K562 (cell line): ENCODE measurements at regions not wholly inside any gene's neighbourhood (a gene's known extent, or its start where the extent isn't known, plus 50 kb on each side); places are given as distances from the start of the nearest gene placed in this dataset.

Source experiments
- ATAC-seq: fragments of 200-7000 bp; cut with Tn5 transposase; 3 replicates; pipeline ENCODE4 v1.9.1; 2020; ENCODE audit warnings: moderate library complexity
- BruUV-seq: library from RNA; stranded (reverse); fragments of 400-500 nt; replicated peaks from 2 replicates; lab custom pipeline; 2021; lab: Mats Ljungman, UMichigan
- CTCF ChIA-PET: fragments of 300-600 bp; formaldehyde crosslinking; extraction: SDS; loops from one replicate; lab custom pipeline; 2021; ENCODE audit warnings: low intra/inter-chr PET ratio; lab: Yijun Ruan, JAX
- POLR2A ChIA-PET: fragments of 300-600, 350-650 bp; sonication (Branson Sonifier 250); formaldehyde crosslinking; extraction: SDS; loops from one replicate; lab custom pipeline; 2021; ENCODE audit warnings: antibody characterized with exemption, inconsistent platforms; lab: Yijun Ruan, JAX
- DNase-seq, 4 experiments: peaks; one replicate each; pipeline versions ENCODE4 v3.0.0 to v3.0.0-alpha.2; 2011 to 2018; ENCODE audit warnings: low spot score in 3 of 4, mixed read lengths in 3 of 4; ENCODE audit errors: extremely low read depth in 1 of 4
- FAIRE-seq: peaks from 2 replicates; lab custom pipeline; 2011; peaks lifted over from hg19 to GRCh38; lab: Jason Lieb, UNC
- H2AFZ ChIP-seq: 2 replicates; pipeline ENCODE4 v1.6.0; 2011; ENCODE audit warnings: low read depth, low read length, control low read depth, inconsistent platforms
- H3K27ac ChIP-seq: fragments of 200-600 bp; 3 replicates; pipeline ENCODE4 v1.8.0; 2011; ENCODE audit warnings: low read depth, mild to moderate bottlenecking, control low read depth, inconsistent platforms, low read length, moderate library complexity, mixed read lengths; ENCODE audit errors: extremely low read depth
- H3K27me3 ChIP-seq, 2 experiments: fragments of 300-600 bp in 1 of 2; 2 replicates in 1 of 2; 3 replicates in 1 of 2; pipeline versions ENCODE4 v1.6.0 to v1.8.0; 2011; ENCODE audit warnings: inconsistent platforms in 2 of 2, low read length in 2 of 2, mild to moderate bottlenecking in 1 of 2, mixed read lengths in 1 of 2, moderate library complexity in 1 of 2; ENCODE audit not compliant: control insufficient read depth in 2 of 2, insufficient read depth in 2 of 2
- H3K36me3 ChIP-seq: fragments of 300-600 bp; 3 replicates; pipeline ENCODE4 v1.8.0; 2011; ENCODE audit warnings: mild to moderate bottlenecking, low read length, inconsistent platforms; ENCODE audit not compliant: control insufficient read depth, insufficient read depth
- H3K4me1 ChIP-seq, 2 experiments: fragments of 200-600 bp in 1 of 2; replicated peaks in 1 of 2; 2 replicates in 1 of 2; 3 replicates in 1 of 2; pipeline versions ENCODE4 v1.5.1 to v1.8.0; 2011; ENCODE audit warnings: inconsistent platforms in 2 of 2, low read length in 2 of 2, mild to moderate bottlenecking in 1 of 2, mixed read lengths in 1 of 2, moderate library complexity in 1 of 2; ENCODE audit not compliant: control insufficient read depth in 2 of 2, insufficient read depth in 2 of 2
- H3K4me2 ChIP-seq: 2 replicates; pipeline ENCODE4 v1.6.1; 2011; ENCODE audit warnings: low read length, control low read depth, inconsistent platforms, mixed read lengths; ENCODE audit not compliant: insufficient read depth
- H3K4me3 ChIP-seq: fragments of 200-600 bp; sonication (generic), shearing (Covaris generic); 2 replicates; pipeline ENCODE4 v1.5.1; 2016; ENCODE audit warnings: control low read depth, inconsistent platforms
- H3K79me2 ChIP-seq: fragments of 200-600 bp; 3 replicates; pipeline ENCODE4 v1.8.0; 2011; ENCODE audit warnings: low read length, inconsistent platforms; ENCODE audit not compliant: control insufficient read depth, insufficient read depth
- H3K9ac ChIP-seq, 2 experiments: 2 replicates each; pipeline versions ENCODE4 v1.6.0 to v1.6.1; 2011; ENCODE audit warnings: low read depth in 2 of 2, low read length in 2 of 2, control low read depth in 1 of 2, inconsistent platforms in 1 of 2, mild to moderate bottlenecking in 1 of 2, mixed read lengths in 1 of 2; ENCODE audit not compliant: insufficient read depth in 1 of 2
- H3K9me1 ChIP-seq: one replicate; pipeline ENCODE4 v1.6.0; 2011; ENCODE audit warnings: inconsistent platforms, mild to moderate bottlenecking, low read length, moderate library complexity; ENCODE audit not compliant: control insufficient read depth, insufficient read depth
- H3K9me3 ChIP-seq: replicated peaks from 2 replicates; pipeline ENCODE4 v1.5.1; 2011; ENCODE audit warnings: low read depth, low read length, inconsistent platforms; ENCODE audit not compliant: control insufficient read depth, insufficient read depth
- H4K20me1 ChIP-seq: replicated peaks from 2 replicates; pipeline ENCODE4 v1.6.1; 2011; ENCODE audit warnings: low read length, inconsistent platforms, mixed read lengths; ENCODE audit not compliant: control insufficient read depth, insufficient read depth
- CTCFL ChIP-seq: IDR thresholded peaks from 2 replicates; pipeline ENCODE4 v1.6.1; 2011; ENCODE audit warnings: borderline replicate concordance, low read depth, mild to moderate bottlenecking, moderate library complexity, low read length; ENCODE audit not compliant: insufficient read depth, poor library complexity, severe bottlenecking
- ERF ChIP-seq: fragments of 450-650 bp; formaldehyde crosslinking; IDR thresholded peaks from 2 replicates; pipeline ENCODE4 v1.4.0; 2020; ENCODE audit warnings: mild to moderate bottlenecking, mixed read lengths
- GATAD2B ChIP-seq: fragments of 450-650 bp; IDR thresholded peaks from 2 replicates; pipeline ENCODE4 v1.6.1; 2017; ENCODE audit warnings: mild to moderate bottlenecking, borderline replicate concordance
- HLTF ChIP-seq: fragments of 450-650 bp; IDR thresholded peaks from 2 replicates; pipeline ENCODE4 v1.6.1; 2016
- IRF1 ChIP-seq: sonication (generic); formaldehyde crosslinking; IDR thresholded peaks from 2 replicates; pipeline ENCODE4 v1.8.0; 2022; ENCODE audit warnings: missing genetic modification reagents, mild to moderate bottlenecking, borderline replicate concordance
- NFIC ChIP-seq: fragments of 450-650 bp; IDR thresholded peaks from 2 replicates; pipeline ENCODE4 v1.6.1; 2017; ENCODE audit warnings: mild to moderate bottlenecking, inconsistent platforms
- NFRKB ChIP-seq: fragments of 450-650 bp; IDR thresholded peaks from 2 replicates; pipeline ENCODE4 v1.6.1; 2016; ENCODE audit warnings: low read depth
- THAP12 ChIP-seq: fragments of 250-450 bp; sonication (Bioruptor Pico); IDR thresholded peaks from 2 replicates; pipeline ENCODE4 v1.9.0; 2021; ENCODE audit warnings: mild to moderate bottlenecking, inconsistent platforms
- ZBTB7A ChIP-seq: IDR thresholded peaks from 2 replicates; pipeline ENCODE4 v1.6.1; 2011; ENCODE audit warnings: low read depth, mild to moderate bottlenecking, low read length, moderate library complexity, borderline replicate concordance; ENCODE audit not compliant: control insufficient read depth
- ZNF146 ChIP-seq: IDR thresholded peaks from one replicate; pipeline ENCODE4 v1.6.1; 2018; ENCODE audit warnings: missing compliant biosample characterization; ENCODE audit not compliant: unreplicated experiment
- ZNF75A ChIP-seq: fragments of 450-650 bp; formaldehyde crosslinking; IDR thresholded peaks from 2 replicates; pipeline ENCODE4 v1.4.0; 2020; ENCODE audit warnings: mild to moderate bottlenecking
- WGBS: fragments of 100-300 bp; shearing (Covaris generic); methylation state at CpG from one replicate; pipeline ENCODE4 v1.1.6; 2016; ENCODE audit warnings: low coverage, mixed read lengths; ENCODE audit not compliant: insufficient coverage; ENCODE audit errors: missing lambda C conversion rate; 5-methylcytosine and 5-hydroxymethylcytosine counted together
- in situ Hi-C: fragments of 300-500 bp; cut with MboI; formaldehyde crosslinking; loops from 4 replicates; pipeline ENCODE4 v1.15.0; 2018; ENCODE audit warnings: inconsistent platforms, mixed read lengths
- intact Hi-C: fragments of 100-400 bp; cut with micrococcal nuclease; formaldehyde crosslinking; loops from 2 replicates; pipeline ENCODE4 v1.14.2; 2022
- TF ChIP-seq, protein P1 (sequence below), 2 experiments: fragments of 450-650 bp; IDR thresholded peaks; 2 replicates each; pipeline ENCODE4 v1.6.1; 2018; ENCODE audit warnings: mild to moderate bottlenecking in 2 of 2, low read depth in 1 of 2; ENCODE audit not compliant: partially characterized antibody in 2 of 2

- no peak overlapping the region for H3K9ac ChIP-seq
- H3K4me1 ChIP-seq: peaks cover 8 to 40% of the 10 kb centered on the region in 2 experiments; a peak in 4 of 5 replicates
- no peaks in the 10 kb centered on the region for H3K9me3 ChIP-seq
- no peak overlapping the region for H3K4me3 ChIP-seq
- ATAC-seq: no peak
- TF ChIP-seq IRF1 (CRISPR knock-in tag) (no peak), ZNF75A (CRISPR knock-in tag) (no peak), HLTF (0 out of 2 replicates have a peak, but pooled peaks have one; percentile 28), GATAD2B (no peak), ZNF146 (CRISPR knock-in tag) (no peak), THAP12 (CRISPR knock-in tag) (0 out of 2 replicates have a peak, but pooled peaks have one; percentile 33), CTCFL (no peak), ERF (CRISPR knock-in tag) (no peak), ZBTB7A (no peak), NFIC (peak; percentile 57; the same call in 1 of the 2 replicates), NFRKB (0 out of 2 replicates have a peak, but pooled peaks have one; percentile 4)
- TF ChIP-seq, protein P1, sequence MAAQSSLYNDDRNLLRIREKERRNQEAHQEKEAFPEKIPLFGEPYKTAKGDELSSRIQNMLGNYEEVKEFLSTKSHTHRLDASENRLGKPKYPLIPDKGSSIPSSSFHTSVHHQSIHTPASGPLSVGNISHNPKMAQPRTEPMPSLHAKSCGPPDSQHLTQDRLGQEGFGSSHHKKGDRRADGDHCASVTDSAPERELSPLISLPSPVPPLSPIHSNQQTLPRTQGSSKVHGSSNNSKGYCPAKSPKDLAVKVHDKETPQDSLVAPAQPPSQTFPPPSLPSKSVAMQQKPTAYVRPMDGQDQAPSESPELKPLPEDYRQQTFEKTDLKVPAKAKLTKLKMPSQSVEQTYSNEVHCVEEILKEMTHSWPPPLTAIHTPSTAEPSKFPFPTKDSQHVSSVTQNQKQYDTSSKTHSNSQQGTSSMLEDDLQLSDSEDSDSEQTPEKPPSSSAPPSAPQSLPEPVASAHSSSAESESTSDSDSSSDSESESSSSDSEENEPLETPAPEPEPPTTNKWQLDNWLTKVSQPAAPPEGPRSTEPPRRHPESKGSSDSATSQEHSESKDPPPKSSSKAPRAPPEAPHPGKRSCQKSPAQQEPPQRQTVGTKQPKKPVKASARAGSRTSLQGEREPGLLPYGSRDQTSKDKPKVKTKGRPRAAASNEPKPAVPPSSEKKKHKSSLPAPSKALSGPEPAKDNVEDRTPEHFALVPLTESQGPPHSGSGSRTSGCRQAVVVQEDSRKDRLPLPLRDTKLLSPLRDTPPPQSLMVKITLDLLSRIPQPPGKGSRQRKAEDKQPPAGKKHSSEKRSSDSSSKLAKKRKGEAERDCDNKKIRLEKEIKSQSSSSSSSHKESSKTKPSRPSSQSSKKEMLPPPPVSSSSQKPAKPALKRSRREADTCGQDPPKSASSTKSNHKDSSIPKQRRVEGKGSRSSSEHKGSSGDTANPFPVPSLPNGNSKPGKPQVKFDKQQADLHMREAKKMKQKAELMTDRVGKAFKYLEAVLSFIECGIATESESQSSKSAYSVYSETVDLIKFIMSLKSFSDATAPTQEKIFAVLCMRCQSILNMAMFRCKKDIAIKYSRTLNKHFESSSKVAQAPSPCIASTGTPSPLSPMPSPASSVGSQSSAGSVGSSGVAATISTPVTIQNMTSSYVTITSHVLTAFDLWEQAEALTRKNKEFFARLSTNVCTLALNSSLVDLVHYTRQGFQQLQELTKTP (IDR thresholded peaks at IDR 0.05; ENCODE audit: low read depth in 1 of 2, partially characterized antibody in 2 of 2): peak in 1 of 2 experiments; percentile 5
- TF ChIP-seq, all 486 proteins: peak for 5
- Histone ChIP-seq H2AFZ (no peak overlapping the region), H3K9me1 (peaks cover 4% of the 10 kb centered on the region), H3K27ac (no peak overlapping the region), H3K36me3 (no peaks in the 10 kb centered on the region), H3K4me2 (no peak overlapping the region), H3K79me2 (no peaks in the 10 kb centered on the region), H3K27me3 (no peaks in the 10 kb centered on the region), H4K20me1 (no peaks in the 10 kb centered on the region)
- ChIA-PET CTCF (no interaction called here), POLR2A (interaction anchor here (0.6 to 1.1 kb wide), 3 partner anchors 13 to 186 kb away, joined by 3 to 4 read pairs (median 3); no protein-coding TSS in a partner anchor)
- DNase-seq: no peak
- no TSS peak for BruUV-seq
- intact Hi-C loops: no loop called here
- in situ Hi-C loops: no loop called here
- no peak for FAIRE-seq
- 94% methylated on average over 4 of the region's 4 CpGs for WGBS
These were observed 69.8 kb downstream of the CCDC71L start for GRCh38 chr7:106591146-106591545.
